HEK293T (cell line): ENCODE measurements at regions not wholly inside any gene's neighbourhood (a gene's known extent, or its start where the extent isn't known, plus 50 kb on each side); places are given as distances from the start of the nearest gene placed in this dataset.

Experiments used
- ARNT ChIP-seq: fragments of 450-650 bp; IDR thresholded peaks from 2 replicates; pipeline ENCODE4 v1.6.1; 2017; ENCODE audit warnings: mild to moderate bottlenecking
- CTBP1 ChIP-seq: fragments of 450-650 bp; IDR thresholded peaks from 2 replicates; pipeline ENCODE4 v1.6.1; 2016; ENCODE audit warnings: borderline replicate concordance
- ELF4 ChIP-seq: fragments of 450-650 bp; IDR thresholded peaks from 2 replicates; pipeline ENCODE4 v1.6.1; 2017; ENCODE audit warnings: antibody characterized with exemption
- FOXK2 ChIP-seq: fragments of 450-650 bp; IDR thresholded peaks from 2 replicates; pipeline ENCODE4 v1.6.1; 2016; ENCODE audit warnings: mild to moderate bottlenecking
- FOXM1 ChIP-seq: fragments of 450-650 bp; IDR thresholded peaks from 2 replicates; pipeline ENCODE4 v1.6.1; 2017; ENCODE audit warnings: mild to moderate bottlenecking, borderline replicate concordance
- HDGF ChIP-seq: fragments of 450-650 bp; IDR thresholded peaks from 2 replicates; pipeline ENCODE4 v1.6.1; 2017; ENCODE audit warnings: antibody characterized with exemption, borderline replicate concordance
- LEF1 ChIP-seq: fragments of 450-650 bp; IDR thresholded peaks from 2 replicates; pipeline ENCODE4 v1.6.1; 2017; ENCODE audit warnings: mild to moderate bottlenecking, borderline replicate concordance
- TARDBP ChIP-seq: fragments of 450-650 bp; IDR thresholded peaks from 2 replicates; pipeline ENCODE4 v1.6.1; 2016
- TF ChIP-seq, protein P1 (sequence below): fragments of 450-650 bp; IDR thresholded peaks from 2 replicates; pipeline ENCODE4 v1.6.1; 2016

DNA sequence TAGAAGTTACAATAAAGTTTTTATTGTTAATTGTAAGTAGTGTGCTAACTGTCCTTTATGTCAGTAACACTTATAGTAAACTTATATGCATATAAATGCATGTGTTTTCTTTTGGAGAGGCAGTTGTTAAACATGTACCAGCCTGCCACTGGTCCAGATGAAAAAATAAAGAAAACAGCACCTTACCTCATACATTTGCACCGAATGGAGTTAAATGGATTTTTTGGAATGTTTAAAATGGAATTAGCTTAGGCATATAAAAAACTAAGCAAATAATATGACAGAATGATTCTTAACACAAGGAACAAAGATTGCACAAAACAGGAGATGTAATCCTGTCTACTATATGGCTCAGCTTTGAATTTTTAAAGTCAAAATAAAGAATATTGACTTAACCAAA, 50.2 kb upstream of the ALDH1A3 start:
- no peak for TF ChIP-seq ARNT
- TF ChIP-seq FOXK2, result no peak
- TF ChIP-seq, protein P1, sequence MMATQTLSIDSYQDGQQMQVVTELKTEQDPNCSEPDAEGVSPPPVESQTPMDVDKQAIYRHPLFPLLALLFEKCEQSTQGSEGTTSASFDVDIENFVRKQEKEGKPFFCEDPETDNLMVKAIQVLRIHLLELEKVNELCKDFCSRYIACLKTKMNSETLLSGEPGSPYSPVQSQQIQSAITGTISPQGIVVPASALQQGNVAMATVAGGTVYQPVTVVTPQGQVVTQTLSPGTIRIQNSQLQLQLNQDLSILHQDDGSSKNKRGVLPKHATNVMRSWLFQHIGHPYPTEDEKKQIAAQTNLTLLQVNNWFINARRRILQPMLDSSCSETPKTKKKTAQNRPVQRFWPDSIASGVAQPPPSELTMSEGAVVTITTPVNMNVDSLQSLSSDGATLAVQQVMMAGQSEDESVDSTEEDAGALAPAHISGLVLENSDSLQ, result no peak
- TF ChIP-seq TARDBP, result no peak
- no peak for TF ChIP-seq FOXM1
- no peak for TF ChIP-seq LEF1
- no peak for TF ChIP-seq ELF4
- TF ChIP-seq HDGF, result no peak
- no peak for TF ChIP-seq CTBP1
